ENCODE measurements at regions not wholly inside any gene's neighbourhood (a gene's known extent, or its start where the extent isn't known, plus 50 kb on each side); places are given as distances from the start of the nearest gene placed in this dataset.

GRCh38 chr14:97380539-97380941 is 583.4 kb downstream of the VRK1 start:
- DNase-seq (ENCODE audit: low read depth) = no peak

- no peak for DNase-seq (ENCODE audit: low read depth)
These were observed 584.1 kb downstream of the VRK1 start for GRCh38 chr14:97381309-97381708.

- no peak for DNase-seq (ENCODE audit: low read depth)
These were observed 585.5 kb downstream of the VRK1 start for GRCh38 chr14:97382616-97383226.

- DNase-seq (ENCODE audit: low read depth) = no peak
These were observed 588.5 kb downstream of the VRK1 start for GRCh38 chr14:97385727-97386126.

GRCh38 chr14:97387252-97387874 is 590.2 kb downstream of the VRK1 start:
- DNase-seq (ENCODE audit: low read depth) = no peak

GRCh38 chr14:97388408-97388807 is 591.2 kb downstream of the VRK1 start:
- no peak for DNase-seq (ENCODE audit: low read depth)

GRCh38 chr14:97390096-97390724 is 593.0 kb downstream of the VRK1 start:
- no peak for DNase-seq (ENCODE audit: low read depth)

- no peak for DNase-seq (ENCODE audit: low read depth)
These were observed 596.1 kb downstream of the VRK1 start for GRCh38 chr14:97393244-97393643.

- no peak for DNase-seq (ENCODE audit: low read depth)
These were observed 597.9 kb downstream of the VRK1 start for GRCh38 chr14:97395068-97395467.

GRCh38 chr14:97401714-97402113 is 604.5 kb downstream of the VRK1 start:
- DNase-seq (ENCODE audit: low read depth) = no peak

GRCh38 chr14:97402279-97402678 is 605.1 kb downstream of the VRK1 start:
- DNase-seq (ENCODE audit: low read depth) = no peak

GRCh38 chr14:97407701-97408407 is 610.7 kb downstream of the VRK1 start:
- DNase-seq (ENCODE audit: low read depth) = no peak

GRCh38 chr14:97408503-97408902 is 611.3 kb downstream of the VRK1 start:
- no peak for DNase-seq (ENCODE audit: low read depth)

GRCh38 chr14:97408937-97409815 is 612.0 kb downstream of the VRK1 start:
- DNase-seq (ENCODE audit: low read depth) = no peak

- DNase-seq (ENCODE audit: low read depth) = no peak
These were observed 613.8 kb downstream of the VRK1 start for GRCh38 chr14:97410667-97411620.

- no peak for DNase-seq (ENCODE audit: low read depth)
These were observed 614.9 kb downstream of the VRK1 start for GRCh38 chr14:97411938-97412612.

- no peak for DNase-seq (ENCODE audit: low read depth)
These were observed 615.9 kb downstream of the VRK1 start for GRCh38 chr14:97413022-97413539.

- no peak for DNase-seq (ENCODE audit: low read depth)
These were observed 617.0 kb downstream of the VRK1 start for GRCh38 chr14:97413966-97414717.

- DNase-seq (ENCODE audit: low read depth) = no peak
These were observed 617.5 kb downstream of the VRK1 start for GRCh38 chr14:97414718-97415098.

Measured in myocyte (in vitro differentiated cells).